A549 (cell line): ENCODE measurements at regions not wholly inside any gene's neighbourhood (a gene's known extent, or its start where the extent isn't known, plus 50 kb on each side); places are given as distances from the start of the nearest gene placed in this dataset.

ENCODE experiments used
- BHLHE40 ChIP-seq: IDR thresholded peaks from 2 replicates; pipeline ENCODE4 v1.6.1; 2012; ENCODE audit warnings: low read depth, low read length, inconsistent platforms
- CEBPB ChIP-seq, 2 experiments: fragments of >200 bp in 1 of 2; sonication (Bioruptor Twin) in 1 of 2; formaldehyde crosslinking in 1 of 2; IDR thresholded peaks; 2 replicates each; pipeline ENCODE4 v1.6.1; 2012 to 2016
- CHD4 ChIP-seq: fragments of 200-600 bp; sonication (generic); IDR thresholded peaks from 2 replicates; pipeline ENCODE4 v1.6.1; 2016; ENCODE audit warnings: antibody characterized with exemption, mild to moderate bottlenecking, borderline replicate concordance
- FOXS1 ChIP-seq: fragments of 250-450 bp; sonication (Bioruptor Pico); IDR thresholded peaks from 2 replicates; pipeline ENCODE4 v1.5.0; 2020; ENCODE audit warnings: mild to moderate bottlenecking, moderate library complexity
- JUN ChIP-seq, 2 experiments: fragments of >200 bp; sonication (Bioruptor Twin); formaldehyde crosslinking; IDR thresholded peaks; 2 replicates in 1 of 2; 3 replicates in 1 of 2; pipeline ENCODE4 v1.6.1; 2016 to 2017
- MAFK ChIP-seq: fragments of 450-650 bp; IDR thresholded peaks from 2 replicates; pipeline ENCODE4 v1.6.1; 2014; ENCODE audit not compliant: partially characterized antibody
- NFE2L2 ChIP-seq: fragments of 150-350 bp; conservative IDR thresholded peaks from 2 replicates; pipeline ENCODE4 v1.6.1; 2014; ENCODE audit warnings: low read length
- NPAS2 ChIP-seq: fragments of 250-450 bp; sonication (Bioruptor Pico); IDR thresholded peaks from 2 replicates; pipeline ENCODE4 v1.8.0; 2022; ENCODE audit warnings: mild to moderate bottlenecking, moderate library complexity, borderline replicate concordance
- RAD21 ChIP-seq, 2 experiments: fragments of >200 bp in 1 of 2; sonication (Bioruptor Twin) in 1 of 2; formaldehyde crosslinking in 1 of 2; IDR thresholded peaks in 1 of 2; conservative IDR thresholded peaks in 1 of 2; 2 replicates in 1 of 2; 3 replicates in 1 of 2; pipeline ENCODE4 v1.6.1; 2012 to 2018; ENCODE audit warnings: inconsistent platforms in 1 of 2
- TF ChIP-seq, protein P1 (sequence below): fragments of >200 bp; sonication (Bioruptor Twin); formaldehyde crosslinking; IDR thresholded peaks from 3 replicates; pipeline ENCODE4 v1.5.1; 2016

DNA sequence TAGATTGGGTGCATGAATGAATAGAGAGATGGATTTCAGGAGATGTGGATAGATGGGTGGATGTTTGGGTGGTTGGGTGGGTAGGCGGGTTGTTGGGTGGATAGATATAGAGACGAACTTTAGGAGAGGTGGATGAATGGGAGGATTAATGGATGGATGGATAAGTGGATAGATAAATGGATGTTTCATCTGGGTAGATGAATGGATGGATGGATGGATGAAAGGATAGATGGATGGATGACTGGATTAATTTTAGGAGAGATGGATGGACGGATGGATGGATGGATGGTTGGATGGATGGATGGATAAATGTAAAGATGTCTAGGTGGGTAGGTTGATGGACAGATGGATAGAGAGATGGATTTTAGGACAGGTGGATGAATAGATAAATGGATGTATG is 511.3 kb downstream of the MIAT start:
- TF ChIP-seq CHD4: no peak
- TF ChIP-seq FOXS1 (CRISPR knock-in tag): no peak
- TF ChIP-seq, protein P1, sequence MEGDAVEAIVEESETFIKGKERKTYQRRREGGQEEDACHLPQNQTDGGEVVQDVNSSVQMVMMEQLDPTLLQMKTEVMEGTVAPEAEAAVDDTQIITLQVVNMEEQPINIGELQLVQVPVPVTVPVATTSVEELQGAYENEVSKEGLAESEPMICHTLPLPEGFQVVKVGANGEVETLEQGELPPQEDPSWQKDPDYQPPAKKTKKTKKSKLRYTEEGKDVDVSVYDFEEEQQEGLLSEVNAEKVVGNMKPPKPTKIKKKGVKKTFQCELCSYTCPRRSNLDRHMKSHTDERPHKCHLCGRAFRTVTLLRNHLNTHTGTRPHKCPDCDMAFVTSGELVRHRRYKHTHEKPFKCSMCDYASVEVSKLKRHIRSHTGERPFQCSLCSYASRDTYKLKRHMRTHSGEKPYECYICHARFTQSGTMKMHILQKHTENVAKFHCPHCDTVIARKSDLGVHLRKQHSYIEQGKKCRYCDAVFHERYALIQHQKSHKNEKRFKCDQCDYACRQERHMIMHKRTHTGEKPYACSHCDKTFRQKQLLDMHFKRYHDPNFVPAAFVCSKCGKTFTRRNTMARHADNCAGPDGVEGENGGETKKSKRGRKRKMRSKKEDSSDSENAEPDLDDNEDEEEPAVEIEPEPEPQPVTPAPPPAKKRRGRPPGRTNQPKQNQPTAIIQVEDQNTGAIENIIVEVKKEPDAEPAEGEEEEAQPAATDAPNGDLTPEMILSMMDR: no peak
- TF ChIP-seq CEBPB (IDR thresholded peaks at IDR 0.05): no peak
- TF ChIP-seq NPAS2 (CRISPR knock-in tag): no peak
- TF ChIP-seq RAD21 (conservative IDR thresholded peaks at IDR 0.05 in 1 of 2, IDR thresholded peaks at IDR 0.05 in 1 of 2): no peak
- no peak for TF ChIP-seq JUN (IDR thresholded peaks at IDR 0.05)
- no peak for TF ChIP-seq MAFK
- no peak for TF ChIP-seq BHLHE40
- no peak for TF ChIP-seq NFE2L2
